Calu3 (cell line): ENCODE measurements at regions not wholly inside any gene's neighbourhood (a gene's known extent, or its start where the extent isn't known, plus 50 kb on each side); places are given as distances from the start of the nearest gene placed in this dataset.

Experiments
- BruUV-seq: library from RNA; stranded (reverse); fragments of 400-500 nt; replicated peaks from 2 replicates; lab custom pipeline; 2021; lab: Mats Ljungman, UMichigan
- CTCF ChIA-PET: fragments of 300-600 bp; sonication (Branson Sonifier 250); formaldehyde crosslinking; loops from one replicate; lab custom pipeline; 2022; ENCODE audit warnings: antibody characterized with exemption; lab: Charles Lee
- DNase-seq: peaks from one replicate; pipeline ENCODE4 v3.0.0; 2022
- H3K27ac Mint-ChIP-seq: one replicate; pipeline ENCODE4 v1.8.0; 2022; ENCODE audit warnings: mixed read lengths; ENCODE audit not compliant: unreplicated experiment
- H3K27me3 Mint-ChIP-seq: one replicate; pipeline ENCODE4 v1.8.0; 2022; ENCODE audit warnings: mixed read lengths; ENCODE audit not compliant: unreplicated experiment
- H3K36me3 Mint-ChIP-seq: one replicate; pipeline ENCODE4 v1.8.0; 2022; ENCODE audit warnings: mild to moderate bottlenecking, moderate library complexity, mixed read lengths; ENCODE audit not compliant: insufficient read depth, unreplicated experiment
- H3K4me1 Mint-ChIP-seq: one replicate; pipeline ENCODE4 v1.8.0; 2022; ENCODE audit warnings: mild to moderate bottlenecking, low read depth, mixed read lengths; ENCODE audit not compliant: unreplicated experiment
- H3K4me3 Mint-ChIP-seq: one replicate; pipeline ENCODE4 v1.8.0; 2022; ENCODE audit warnings: mild to moderate bottlenecking, low read depth, moderate library complexity, mixed read lengths; ENCODE audit not compliant: unreplicated experiment
- H3K9me3 Mint-ChIP-seq: one replicate; pipeline ENCODE4 v1.8.0; 2022; ENCODE audit warnings: low read depth, mixed read lengths; ENCODE audit not compliant: unreplicated experiment
- CTCF ChIP-seq: fragments of 200-600 bp; IDR thresholded peaks from one replicate; pipeline ENCODE4 v1.8.0; 2022; ENCODE audit warnings: antibody characterized with exemption; ENCODE audit not compliant: unreplicated experiment
- intact Hi-C: fragments of 100-400 bp; cut with micrococcal nuclease; formaldehyde crosslinking; loops from one replicate; pipeline ENCODE4 v1.10.0; 2022; ENCODE audit not compliant: unreplicated experiment

DNA sequence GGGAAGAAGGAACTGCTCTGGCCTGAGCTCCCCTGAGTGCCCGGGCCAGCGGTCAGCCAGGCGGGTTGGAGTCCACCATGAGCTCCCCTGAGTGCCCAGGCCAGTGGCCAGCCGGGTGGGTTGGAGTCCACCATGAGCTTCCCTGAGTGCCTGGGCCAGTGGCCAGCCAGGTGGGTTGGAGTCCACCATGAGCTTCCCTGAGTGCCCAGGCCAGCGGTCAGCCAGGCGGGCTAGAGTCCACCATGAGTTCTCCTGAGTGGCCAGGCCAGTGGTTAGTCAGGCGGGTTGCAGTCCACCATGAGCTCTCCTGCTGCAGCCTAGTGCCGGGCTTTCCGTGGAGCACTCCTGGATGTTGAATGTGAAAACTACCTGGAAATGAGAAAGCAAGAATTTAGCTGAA, 844.0 kb downstream of the TBC1D22A start:
- H3K27me3 Mint-ChIP-seq, result no peaks in the 10 kb centered on the region
- peaks cover 20% of the 10 kb centered on the region for H3K9me3 Mint-ChIP-seq
- no peak overlapping the region for H3K27ac Mint-ChIP-seq
- DNase-seq, result no peak
- CTCF ChIA-PET, result no interaction called here
- BruUV-seq, result no TSS peak
- no peak overlapping the region for H3K4me3 Mint-ChIP-seq
- H3K36me3 Mint-ChIP-seq, result no peaks in the 10 kb centered on the region
- intact Hi-C loops, result no loop called here
- H3K4me1 Mint-ChIP-seq, result no peaks in the 10 kb centered on the region
- no peak for TF ChIP-seq CTCF

DNA sequence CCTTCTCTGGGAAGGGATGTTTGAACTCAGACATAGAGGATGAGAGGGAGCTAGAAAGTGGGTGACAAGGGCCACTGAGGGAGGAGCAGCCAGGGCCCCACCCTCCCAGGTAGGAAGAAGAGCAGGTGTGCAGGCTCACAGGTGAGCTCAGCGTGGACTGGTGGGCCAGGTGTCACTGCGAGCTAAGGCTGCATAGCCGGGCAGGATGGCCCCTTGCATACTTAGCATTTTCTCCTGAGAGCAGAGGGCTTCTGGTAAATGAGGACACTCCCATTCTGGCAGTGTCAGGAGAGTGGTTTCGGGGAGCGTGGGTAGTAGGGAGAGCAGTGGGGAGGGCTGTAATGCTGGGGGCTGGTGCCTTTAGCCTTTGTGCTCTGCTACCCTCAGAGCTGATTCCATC, 843.4 kb downstream of the TBC1D22A start:
- H3K9me3 Mint-ChIP-seq, result peaks cover 20% of the 10 kb centered on the region
- CTCF ChIA-PET, result no interaction called here
- H3K27me3 Mint-ChIP-seq, result no peaks in the 10 kb centered on the region
- no peak overlapping the region for H3K27ac Mint-ChIP-seq
- H3K4me3 Mint-ChIP-seq, result no peak overlapping the region
- no peak for DNase-seq
- BruUV-seq, result no TSS peak
- intact Hi-C loops, result no loop called here
- no peaks in the 10 kb centered on the region for H3K4me1 Mint-ChIP-seq
- H3K36me3 Mint-ChIP-seq, result no peaks in the 10 kb centered on the region
- TF ChIP-seq CTCF, result no peak

GRCh38 chr22:47605441-47605840, 843.0 kb downstream of the TBC1D22A start:
- H3K27ac Mint-ChIP-seq, result no peak overlapping the region
- intact Hi-C loops, result no loop called here
- H3K4me1 Mint-ChIP-seq, result no peaks in the 10 kb centered on the region
- peaks cover 20% of the 10 kb centered on the region for H3K9me3 Mint-ChIP-seq
- DNase-seq, result no peak
- no peaks in the 10 kb centered on the region for H3K27me3 Mint-ChIP-seq
- BruUV-seq, result no TSS peak
- CTCF ChIA-PET, result no interaction called here
- H3K36me3 Mint-ChIP-seq, result no peaks in the 10 kb centered on the region
- no peak overlapping the region for H3K4me3 Mint-ChIP-seq
- no peak for TF ChIP-seq CTCF

GRCh38 chr22:47604563-47604962, 842.1 kb downstream of the TBC1D22A start:
- Mint-ChIP-seq H3K4me3 (no peak overlapping the region), H3K27ac (no peak overlapping the region), H3K4me1 (no peaks in the 10 kb centered on the region), H3K27me3 (no peaks in the 10 kb centered on the region), H3K9me3 (peaks cover 18% of the 10 kb centered on the region), H3K36me3 (no peaks in the 10 kb centered on the region)
- CTCF ChIA-PET, result no interaction called here
- intact Hi-C loops, result no loop called here
- no peak for TF ChIP-seq CTCF
- DNase-seq, result no peak
- no TSS peak for BruUV-seq
